ENCODE measurements at regions not wholly inside any gene's neighbourhood (a gene's known extent, or its start where the extent isn't known, plus 50 kb on each side); places are given as distances from the start of the nearest gene placed in this dataset.
"Not testable (repeated sequence)": the region's sequence is repeated elsewhere in the genome, so short reads cannot be mapped to it uniquely, and the experiment has no call there.

- no peak for DNase-seq
Measured at GRCh38 chr6:21334651-21335050, 258.9 kb upstream of the SOX4 start.

GRCh38 chr6:21335591-21335990 lies 258.0 kb upstream of the SOX4 start:
- no peak for DNase-seq

GRCh38 chr6:21337263-21337662 lies 256.3 kb upstream of the SOX4 start:
- DNase-seq, result no peak

DNA sequence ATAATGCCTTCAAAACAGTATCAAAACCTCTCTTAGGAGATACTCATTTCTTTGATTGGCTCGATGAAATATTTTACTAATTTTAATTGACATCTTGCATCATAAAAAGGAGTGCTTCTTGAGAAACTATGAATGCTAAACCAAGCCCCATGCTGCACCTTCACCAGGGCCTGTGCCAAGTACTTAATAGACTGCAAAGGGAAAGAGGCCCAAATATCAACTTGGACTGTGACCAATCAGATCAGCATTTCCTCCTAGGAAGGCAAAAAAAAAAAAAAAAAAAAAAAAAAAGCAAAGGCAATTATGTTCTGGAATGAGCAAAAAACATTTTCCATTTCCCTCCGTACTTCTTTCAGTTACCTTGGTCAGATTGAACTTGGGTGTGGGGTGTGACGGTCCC lies 253.0 kb upstream of the SOX4 start:
- no peak for DNase-seq

DNA sequence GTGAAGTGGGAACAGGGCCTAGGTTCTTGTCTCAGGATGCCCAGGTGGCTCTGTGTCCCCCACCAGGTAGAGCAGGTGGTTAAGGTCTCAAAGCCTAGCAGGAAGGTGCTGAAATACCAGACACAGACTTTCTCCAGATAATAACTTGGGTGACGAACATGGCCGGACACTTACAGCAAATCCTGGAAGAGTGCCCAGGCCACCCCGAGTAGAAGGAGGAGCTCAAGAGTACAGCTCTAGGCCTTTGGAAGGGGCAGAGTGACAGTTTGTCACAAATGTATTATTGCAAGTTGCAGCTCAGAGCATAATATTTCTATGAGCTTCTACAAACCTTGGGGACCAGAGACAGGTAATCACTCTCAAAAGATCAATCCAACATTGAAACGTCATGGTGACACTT lies 251.6 kb upstream of the SOX4 start:
- DNase-seq, result no peak

DNA sequence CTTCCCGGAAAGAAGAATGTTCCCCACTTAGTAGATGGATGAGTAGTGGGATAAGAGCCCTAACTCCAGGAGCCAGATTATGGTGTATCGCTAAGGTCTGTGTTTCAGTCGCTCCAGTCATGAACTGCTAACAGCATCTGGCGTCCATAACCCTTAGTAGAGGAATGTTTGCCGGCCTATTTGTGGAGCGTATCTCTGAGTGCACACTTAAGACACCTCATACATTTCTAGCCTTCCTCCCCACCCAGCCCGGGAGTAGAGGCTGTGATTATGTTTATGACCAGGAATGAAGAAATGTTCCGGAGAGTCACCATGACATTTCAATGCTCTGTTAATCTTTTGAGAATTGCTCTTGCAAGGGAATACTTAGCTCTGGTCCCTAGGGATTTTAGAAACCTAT lies 251.1 kb upstream of the SOX4 start:
- no peak for DNase-seq

DNA sequence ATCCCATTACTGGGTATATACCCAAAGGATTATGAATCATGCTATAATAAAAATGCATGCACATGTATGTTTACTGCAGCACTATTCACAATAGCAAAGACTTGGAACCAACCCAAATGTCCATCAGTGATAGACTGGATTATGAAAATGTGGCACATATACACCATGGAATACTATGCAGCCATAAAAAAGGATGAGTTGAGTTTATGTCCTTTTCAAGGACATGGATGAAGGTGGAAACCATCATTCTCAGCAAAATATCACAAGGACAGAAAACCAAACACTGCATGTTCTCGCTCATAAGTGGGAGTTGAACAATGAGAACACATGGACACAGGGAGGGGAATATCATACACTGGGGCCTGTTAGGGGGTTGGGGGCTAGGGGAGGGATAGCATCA lies 247.8 kb upstream of the SOX4 start:
- not testable (repeated sequence) for DNase-seq

- DNase-seq, result no peak
Measured at GRCh38 chr6:21348146-21348503, 245.4 kb upstream of the SOX4 start.

DNA sequence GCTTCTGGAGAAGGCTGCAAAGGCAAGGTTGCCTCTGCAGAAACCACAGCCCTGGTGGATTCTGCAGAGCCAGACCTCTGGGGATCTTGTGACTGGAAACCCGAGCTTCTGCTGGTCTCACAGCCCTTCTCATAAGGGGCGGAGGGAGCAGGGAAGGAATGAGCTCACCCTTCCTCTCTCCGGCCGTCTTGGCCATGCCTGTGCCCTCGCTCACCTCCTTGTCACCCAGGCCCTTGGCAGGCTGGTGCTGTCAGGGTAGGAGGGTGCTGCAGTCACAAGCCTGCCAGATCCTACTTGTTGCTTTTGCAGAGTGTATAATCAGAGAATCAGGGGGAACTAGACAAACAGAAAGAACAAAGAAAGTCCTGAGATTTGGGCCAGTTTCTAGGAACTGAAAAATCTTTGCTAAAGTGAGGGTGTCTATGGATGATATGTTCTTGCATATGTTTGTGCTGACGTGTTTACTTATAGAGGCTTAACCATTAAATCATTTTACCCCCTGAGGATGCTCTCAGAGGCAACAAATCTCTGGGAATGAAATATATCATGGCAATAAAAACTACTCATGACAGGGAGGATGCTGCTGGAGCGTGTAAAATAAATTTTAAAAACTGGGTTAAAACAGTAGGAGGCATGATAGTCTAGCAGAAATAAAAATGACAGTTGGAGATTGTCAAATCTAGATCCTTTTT lies 244.9 kb upstream of the SOX4 start:
- DNase-seq, result no peak

DNA sequence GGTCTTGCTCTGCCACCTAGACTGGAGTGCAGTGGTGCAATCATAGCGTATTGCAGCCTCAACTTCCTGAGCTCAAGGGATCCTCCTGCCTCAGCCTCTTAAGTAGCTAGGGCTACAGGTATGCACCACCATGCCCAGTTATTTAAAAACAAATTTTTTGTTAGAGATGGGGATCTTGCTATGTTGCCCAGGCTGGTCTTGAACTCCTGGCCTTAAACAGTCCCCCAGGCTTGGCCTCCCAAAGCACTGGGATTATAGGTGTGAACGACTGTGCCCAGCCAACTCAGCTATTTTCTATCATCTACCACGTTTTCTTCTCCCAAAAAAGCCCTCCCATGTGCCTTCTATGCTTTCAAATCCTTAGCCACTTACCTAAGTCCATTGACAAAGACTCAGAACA lies 243.7 kb upstream of the SOX4 start:
- no peak for DNase-seq

GRCh38 chr6:21350926-21351325 lies 242.6 kb upstream of the SOX4 start:
- DNase-seq, result no peak

DNA sequence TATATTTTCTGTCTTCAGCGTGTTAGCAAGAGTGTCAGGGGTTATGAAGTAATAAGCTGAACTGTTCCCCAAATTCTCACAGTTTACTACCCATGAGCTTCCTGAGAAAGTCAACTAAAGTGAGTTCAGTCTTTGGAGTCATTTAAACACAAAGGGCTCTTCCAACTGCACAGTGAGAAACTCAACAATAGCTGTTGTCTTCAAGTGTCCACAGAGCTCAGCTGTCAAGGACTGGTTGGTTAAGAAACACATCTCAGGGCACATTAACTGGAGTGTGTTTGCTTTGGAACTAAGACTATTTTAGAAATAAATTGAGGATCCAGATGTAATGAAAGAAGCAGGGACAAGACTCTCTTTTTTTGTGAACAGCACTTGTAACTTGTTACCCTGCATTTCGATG lies 241.4 kb upstream of the SOX4 start:
- no peak for DNase-seq

GRCh38 chr6:21354805-21355238 lies 238.7 kb upstream of the SOX4 start:
- no peak for DNase-seq

DNA sequence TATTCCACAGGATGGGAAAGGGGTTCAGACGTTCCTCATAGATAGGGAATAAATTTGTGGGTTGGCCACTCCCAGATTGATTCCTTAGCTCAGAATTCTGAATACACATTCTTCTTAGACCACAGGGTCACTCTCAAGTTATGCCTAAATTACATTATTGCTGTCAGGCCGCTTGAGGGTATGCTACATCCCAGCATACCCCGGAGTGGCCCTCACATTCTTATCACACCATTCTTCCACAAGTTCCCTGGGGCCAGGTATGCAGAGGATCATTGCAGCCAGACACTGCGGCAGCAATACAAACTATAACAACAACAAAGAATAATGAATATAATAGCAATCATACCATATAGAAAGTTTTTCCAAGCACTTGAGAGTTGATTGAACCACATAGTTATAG lies 237.9 kb upstream of the SOX4 start:
- no peak for DNase-seq

GRCh38 chr6:21357262-21357661 lies 236.3 kb upstream of the SOX4 start:
- DNase-seq, result no peak

DNA sequence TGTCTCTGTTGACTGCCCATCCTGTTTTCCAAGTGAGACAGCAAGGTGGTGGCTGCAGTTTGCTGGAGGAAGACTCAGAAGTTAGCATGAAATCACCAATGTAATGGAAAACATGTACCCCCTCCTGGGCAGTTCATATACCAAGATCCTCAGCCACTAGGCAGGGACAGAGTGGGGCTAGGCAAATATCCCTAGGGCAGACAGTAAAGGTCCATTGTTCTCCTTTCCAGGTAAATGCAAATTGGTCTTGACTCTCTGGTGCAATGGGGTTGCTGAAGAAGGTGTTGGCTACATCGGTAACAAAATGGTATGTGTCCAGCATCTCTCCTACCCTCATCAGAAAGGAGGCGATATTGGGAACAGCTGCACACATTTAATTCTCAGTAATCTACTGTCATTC lies 233.6 kb upstream of the SOX4 start:
- no peak for DNase-seq

DNA sequence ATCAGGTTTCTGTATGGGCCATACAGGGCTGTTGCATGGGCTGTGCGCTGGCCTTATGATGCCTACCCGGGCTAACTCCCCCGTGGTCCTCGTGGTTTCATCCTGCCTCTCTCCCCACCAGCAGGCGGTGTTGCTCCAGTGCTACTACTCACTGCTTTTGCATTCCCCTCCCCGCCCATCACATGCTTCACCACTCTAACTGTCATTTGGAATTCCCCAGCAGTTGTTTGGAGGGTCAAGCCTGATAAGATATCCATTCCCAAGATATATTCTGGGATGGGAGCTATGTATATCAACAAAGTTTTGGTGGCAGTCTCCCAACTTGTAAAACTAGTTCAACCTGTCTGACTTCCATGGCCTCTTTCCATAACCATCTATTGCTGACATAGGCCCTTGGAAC lies 233.2 kb upstream of the SOX4 start:
- no peak for DNase-seq

DNA sequence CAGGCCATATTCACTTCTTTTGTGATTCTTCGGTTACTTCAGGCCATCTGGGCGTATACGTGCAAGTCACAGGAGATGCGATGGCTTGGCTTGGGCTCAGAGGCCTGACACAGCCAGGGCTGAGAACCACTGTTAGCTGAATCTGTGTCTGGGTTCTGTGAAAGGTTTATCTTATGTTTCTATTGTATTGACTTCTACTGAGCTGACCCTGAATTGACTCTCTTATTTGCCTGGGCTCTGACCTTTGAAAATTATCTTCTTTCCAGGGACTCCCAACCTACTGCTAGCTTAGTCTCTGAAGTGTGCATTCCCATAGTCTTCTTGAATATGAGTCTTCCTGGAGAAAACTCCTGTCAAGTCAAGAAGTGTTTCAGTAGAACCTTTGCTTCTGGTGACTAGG lies 226.4 kb upstream of the SOX4 start:
- DNase-seq, result no peak

DNA sequence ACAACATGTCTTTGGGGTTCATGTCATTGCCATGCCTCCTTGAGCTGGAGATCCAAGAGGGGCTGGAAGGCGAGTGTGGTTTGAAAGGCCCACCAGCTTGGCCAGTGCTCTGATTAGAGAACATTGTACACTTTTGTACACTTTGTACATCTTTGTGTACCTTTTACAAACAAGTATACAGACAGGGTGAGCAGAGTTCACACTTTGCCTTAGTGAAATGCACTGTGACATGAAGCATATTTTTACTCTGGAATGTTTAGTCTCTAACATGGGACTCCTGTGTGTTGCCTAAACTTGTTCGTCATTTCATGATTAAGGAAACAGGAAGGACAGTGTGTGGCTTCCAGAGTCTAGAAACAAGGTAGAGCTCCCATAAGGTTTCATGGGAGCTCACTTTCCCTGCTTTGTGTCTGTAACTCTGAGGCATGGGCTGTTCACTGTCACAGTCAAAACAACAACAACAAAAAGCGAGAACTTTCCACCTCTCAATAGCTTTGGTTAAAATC lies 225.8 kb upstream of the SOX4 start:
- no peak for DNase-seq

GRCh38 chr6:21371061-21371460 lies 222.5 kb upstream of the SOX4 start:
- DNase-seq, result no peak

DNA sequence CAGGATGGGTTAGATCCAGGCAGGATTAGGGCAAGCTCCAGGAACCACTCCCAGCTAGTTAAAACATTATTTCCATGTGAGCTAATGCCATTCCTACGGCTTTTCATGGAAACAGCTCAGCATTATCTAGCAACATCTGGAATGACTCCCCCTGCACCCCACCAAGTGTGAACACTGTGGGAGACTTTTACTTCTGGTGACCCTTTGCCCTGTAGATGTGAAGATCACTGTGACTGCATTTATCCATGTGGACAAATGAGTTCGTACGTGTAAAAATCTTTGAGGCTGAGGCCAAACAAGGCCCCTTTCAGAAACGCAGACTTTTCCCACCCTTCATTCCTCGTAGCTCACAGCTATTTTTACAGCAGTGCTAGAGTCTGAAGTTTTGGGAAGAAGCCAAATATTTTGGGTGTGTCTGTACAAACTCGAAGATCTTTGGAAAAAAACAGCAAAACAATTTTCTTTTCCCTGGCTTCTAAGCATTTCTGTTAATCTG lies 221.8 kb upstream of the SOX4 start:
- DNase-seq, result no peak

DNA sequence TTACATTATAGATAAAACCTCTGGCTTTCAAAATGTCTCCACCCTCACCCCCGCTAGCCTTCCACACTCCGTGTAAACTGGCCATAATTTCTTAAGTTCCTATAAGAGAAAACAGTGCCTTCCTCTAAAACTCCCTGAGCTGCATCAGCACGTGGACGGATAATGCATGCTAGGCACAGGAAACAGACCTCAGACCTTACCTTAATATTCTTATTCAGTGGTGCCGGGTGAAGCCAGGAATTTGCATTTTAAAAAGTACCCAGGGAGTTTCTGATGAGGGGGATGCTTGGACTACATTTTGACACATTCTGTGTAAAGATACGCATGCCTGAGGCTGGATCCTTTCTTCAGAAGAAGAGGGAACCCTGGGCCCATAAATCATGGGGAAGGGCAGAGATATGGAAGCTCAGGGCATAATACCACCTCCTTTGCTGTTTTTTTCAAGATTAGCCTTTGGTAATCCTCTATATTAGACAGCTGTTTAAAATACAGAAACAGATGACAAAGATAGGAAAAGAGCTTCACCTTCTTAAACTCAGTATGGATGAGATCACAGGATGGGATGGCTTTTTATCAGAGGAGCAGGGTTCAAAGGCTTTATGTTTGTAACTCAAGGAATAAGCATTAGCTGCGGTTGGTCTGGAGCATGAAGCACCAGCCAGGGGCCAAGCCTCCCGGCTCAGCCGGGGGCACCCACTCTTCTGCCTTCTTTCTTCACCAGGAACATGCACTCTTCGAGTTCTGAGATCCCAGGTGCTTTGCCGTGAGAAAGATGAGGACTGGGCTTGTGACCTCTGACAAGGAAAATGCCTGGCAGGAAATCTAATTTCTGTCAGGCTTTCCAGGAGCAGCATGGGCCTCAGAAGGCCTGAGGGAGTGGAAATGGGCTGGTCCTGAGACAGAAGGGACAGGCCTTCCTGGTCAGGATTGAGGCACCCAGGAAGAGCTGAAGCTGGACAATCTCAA lies 218.1 kb upstream of the SOX4 start:
- peak; percentile 68 for DNase-seq

- DNase-seq, result no peak
Measured at GRCh38 chr6:21377356-21377755, 216.2 kb upstream of the SOX4 start.

DNA sequence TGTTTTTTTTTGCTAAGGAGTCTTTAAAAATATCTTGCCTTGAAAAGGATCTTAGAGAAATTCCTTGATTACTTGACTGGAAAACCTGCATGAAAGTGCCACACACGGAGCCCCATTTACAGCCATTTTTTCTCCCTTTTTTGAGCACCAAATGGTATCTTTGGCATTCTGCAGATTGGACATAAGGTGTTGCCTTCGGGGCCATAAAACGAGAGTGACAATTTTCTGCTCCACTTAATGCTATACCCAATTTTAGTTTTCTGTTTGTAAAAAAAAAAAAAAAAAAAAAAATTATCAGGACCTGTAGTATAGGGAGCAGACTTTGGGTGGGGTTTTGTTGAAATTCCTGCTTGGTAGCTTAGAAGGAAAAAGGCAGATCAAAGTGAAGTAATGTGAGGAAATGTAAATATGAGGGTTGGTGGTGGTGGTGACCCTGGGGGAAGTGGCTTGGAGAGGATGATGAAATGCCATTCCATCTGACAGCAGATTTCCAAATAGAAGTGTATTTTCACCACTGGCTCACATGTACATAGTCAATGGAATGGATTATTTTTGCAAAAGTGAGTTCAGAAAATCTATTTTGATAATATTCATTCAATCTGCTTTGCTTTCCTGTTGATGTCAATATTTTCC lies 212.1 kb upstream of the SOX4 start:
- DNase-seq, result no peak

Measured in NCI-H524 treated with DMSO at 0.1 percent for 48 hours (cell line).